SK-N-SH (cell line): ENCODE measurements at regions not wholly inside any gene's neighbourhood (a gene's known extent, or its start where the extent isn't known, plus 50 kb on each side); places are given as distances from the start of the nearest gene placed in this dataset.

Experiments used
- CHD2 ChIP-seq: fragments of 150-350 bp; IDR thresholded peaks from 2 replicates; pipeline ENCODE4 v1.6.1; 2018; ENCODE audit warnings: low read length; ENCODE audit not compliant: partially characterized antibody
- EP300 ChIP-seq, 2 experiments: IDR thresholded peaks; 2 replicates each; pipeline versions ENCODE4 v1.4.0 to v1.6.1; 2012; ENCODE audit warnings: borderline replicate concordance in 1 of 2, low read depth in 1 of 2, low read length in 1 of 2
- GATA2 ChIP-seq: sonication (generic); formaldehyde crosslinking; IDR thresholded peaks from 2 replicates; pipeline ENCODE4 v1.5.0; 2020; ENCODE audit warnings: mild to moderate bottlenecking, missing genetic modification reagents
- POLR2AphosphoS5 ChIP-seq: IDR thresholded peaks from 2 replicates; pipeline ENCODE4 v1.6.1; 2012; ENCODE audit warnings: low read depth, low read length
- RAD21 ChIP-seq: IDR thresholded peaks from 2 replicates; pipeline ENCODE4 v1.6.1; 2012; ENCODE audit warnings: mild to moderate bottlenecking, low read length
- SMC3 ChIP-seq: IDR thresholded peaks from 2 replicates; pipeline ENCODE4 v1.6.1; 2012; ENCODE audit warnings: low read depth, low read length, improper control_type of control experiment
- TAF1 ChIP-seq: IDR thresholded peaks from 2 replicates; pipeline ENCODE4 v1.6.1; 2012; ENCODE audit warnings: low read depth, mild to moderate bottlenecking, low read length, moderate library complexity, borderline replicate concordance
- TEAD4 ChIP-seq: IDR thresholded peaks from 2 replicates; pipeline ENCODE4 v1.4.0; 2012; ENCODE audit warnings: mild to moderate bottlenecking, borderline replicate concordance; ENCODE audit not compliant: insufficient read depth
- USF2 ChIP-seq: fragments of 150-350 bp; IDR thresholded peaks from 2 replicates; pipeline ENCODE4 v1.6.1; 2017; ENCODE audit warnings: antibody characterized with exemption, low read length, low read depth, borderline replicate concordance
- YY1 ChIP-seq: IDR thresholded peaks from 2 replicates; pipeline ENCODE4 v1.4.0; 2012; ENCODE audit warnings: low read depth, mild to moderate bottlenecking
- TF ChIP-seq, protein P1 (sequence below): fragments of 200-600 bp; sonication (generic); IDR thresholded peaks from 2 replicates; pipeline ENCODE4 v1.6.1; 2017; ENCODE audit warnings: antibody characterized with exemption, mild to moderate bottlenecking, moderate library complexity
- TF ChIP-seq, protein P2 (sequence below): fragments of 150-350 bp; IDR thresholded peaks from 2 replicates; pipeline ENCODE4 v1.6.1; 2016; ENCODE audit warnings: mild to moderate bottlenecking, low read depth, low read length

- TF ChIP-seq, protein P1, sequence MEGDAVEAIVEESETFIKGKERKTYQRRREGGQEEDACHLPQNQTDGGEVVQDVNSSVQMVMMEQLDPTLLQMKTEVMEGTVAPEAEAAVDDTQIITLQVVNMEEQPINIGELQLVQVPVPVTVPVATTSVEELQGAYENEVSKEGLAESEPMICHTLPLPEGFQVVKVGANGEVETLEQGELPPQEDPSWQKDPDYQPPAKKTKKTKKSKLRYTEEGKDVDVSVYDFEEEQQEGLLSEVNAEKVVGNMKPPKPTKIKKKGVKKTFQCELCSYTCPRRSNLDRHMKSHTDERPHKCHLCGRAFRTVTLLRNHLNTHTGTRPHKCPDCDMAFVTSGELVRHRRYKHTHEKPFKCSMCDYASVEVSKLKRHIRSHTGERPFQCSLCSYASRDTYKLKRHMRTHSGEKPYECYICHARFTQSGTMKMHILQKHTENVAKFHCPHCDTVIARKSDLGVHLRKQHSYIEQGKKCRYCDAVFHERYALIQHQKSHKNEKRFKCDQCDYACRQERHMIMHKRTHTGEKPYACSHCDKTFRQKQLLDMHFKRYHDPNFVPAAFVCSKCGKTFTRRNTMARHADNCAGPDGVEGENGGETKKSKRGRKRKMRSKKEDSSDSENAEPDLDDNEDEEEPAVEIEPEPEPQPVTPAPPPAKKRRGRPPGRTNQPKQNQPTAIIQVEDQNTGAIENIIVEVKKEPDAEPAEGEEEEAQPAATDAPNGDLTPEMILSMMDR: no peak
- TF ChIP-seq YY1: no peak
- TF ChIP-seq GATA2 (CRISPR knock-in tag): no peak
- no peak for TF ChIP-seq EP300 (IDR thresholded peaks at IDR 0.05; ENCODE audit: borderline replicate concordance in 1 of 2, low read depth in 1 of 2, low read length in 1 of 2)
- no peak for TF ChIP-seq TEAD4
- TF ChIP-seq TAF1: no peak
- no peak for TF ChIP-seq POLR2AphosphoS5
- TF ChIP-seq SMC3: no peak
- no peak for TF ChIP-seq CHD2
- no peak for TF ChIP-seq USF2
- TF ChIP-seq, protein P2, sequence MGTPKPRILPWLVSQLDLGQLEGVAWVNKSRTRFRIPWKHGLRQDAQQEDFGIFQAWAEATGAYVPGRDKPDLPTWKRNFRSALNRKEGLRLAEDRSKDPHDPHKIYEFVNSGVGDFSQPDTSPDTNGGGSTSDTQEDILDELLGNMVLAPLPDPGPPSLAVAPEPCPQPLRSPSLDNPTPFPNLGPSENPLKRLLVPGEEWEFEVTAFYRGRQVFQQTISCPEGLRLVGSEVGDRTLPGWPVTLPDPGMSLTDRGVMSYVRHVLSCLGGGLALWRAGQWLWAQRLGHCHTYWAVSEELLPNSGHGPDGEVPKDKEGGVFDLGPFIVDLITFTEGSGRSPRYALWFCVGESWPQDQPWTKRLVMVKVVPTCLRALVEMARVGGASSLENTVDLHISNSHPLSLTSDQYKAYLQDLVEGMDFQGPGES: no peak
- TF ChIP-seq RAD21: no peak
Measured at GRCh38 chrX:45571453-45571852, 370.8 kb upstream of the DIPK2B start.
